NCI-H128 (cell line): ENCODE measurements at regions not wholly inside any gene's neighbourhood (a gene's known extent, or its start where the extent isn't known, plus 50 kb on each side); places are given as distances from the start of the nearest gene placed in this dataset.

Experiments
- DNase-seq: peaks from one replicate; lab custom pipeline; 2025; ENCODE audit not compliant: unreplicated experiment; lab: John Stamatoyannopoulos, UW

DNA sequence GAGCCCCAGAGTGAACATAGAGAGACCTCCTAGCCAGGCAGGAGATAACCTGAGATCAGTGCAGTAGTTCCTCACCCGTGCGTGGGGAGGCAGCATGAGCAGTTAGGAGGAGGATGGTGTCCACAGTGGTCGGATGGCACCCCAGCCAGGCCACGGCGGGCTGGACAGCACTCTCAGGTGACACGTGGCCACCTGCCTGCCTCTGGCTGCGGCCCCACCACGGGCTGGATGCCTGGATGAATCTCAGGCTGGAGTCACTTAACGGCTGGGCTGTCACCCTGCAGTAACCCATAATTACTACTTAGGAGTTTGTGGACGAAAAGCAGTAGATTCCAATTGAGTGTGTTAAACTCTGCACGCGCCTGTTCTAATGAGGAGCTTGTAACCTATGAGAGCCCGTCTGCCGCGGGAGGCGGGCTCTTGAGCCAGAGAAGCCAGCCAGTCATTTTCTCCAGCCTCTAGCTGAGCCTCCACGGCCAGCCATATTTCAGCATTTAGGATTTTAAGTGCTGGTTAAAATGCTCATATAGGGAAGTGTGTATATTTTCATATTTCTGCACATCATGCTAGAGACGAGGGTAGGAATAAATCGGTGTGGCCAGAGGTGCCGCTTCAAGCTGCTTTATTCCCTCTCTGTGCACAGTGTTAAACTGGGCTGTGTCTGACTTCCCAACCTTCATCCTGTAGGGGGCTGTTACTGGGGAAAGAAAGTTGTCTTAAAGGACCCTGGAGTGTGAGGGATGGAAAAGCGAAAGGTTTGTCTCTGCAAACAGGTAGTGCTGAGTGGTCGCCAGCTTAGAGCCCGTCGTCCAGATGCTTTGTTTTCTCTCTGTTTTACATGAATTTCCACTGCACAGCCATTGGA lies 144.0 kb downstream of the GLI2 start:
- no peak for DNase-seq

- no peak for DNase-seq
Measured at GRCh38 chr2:120880381-120880780, 144.7 kb downstream of the GLI2 start.

DNA sequence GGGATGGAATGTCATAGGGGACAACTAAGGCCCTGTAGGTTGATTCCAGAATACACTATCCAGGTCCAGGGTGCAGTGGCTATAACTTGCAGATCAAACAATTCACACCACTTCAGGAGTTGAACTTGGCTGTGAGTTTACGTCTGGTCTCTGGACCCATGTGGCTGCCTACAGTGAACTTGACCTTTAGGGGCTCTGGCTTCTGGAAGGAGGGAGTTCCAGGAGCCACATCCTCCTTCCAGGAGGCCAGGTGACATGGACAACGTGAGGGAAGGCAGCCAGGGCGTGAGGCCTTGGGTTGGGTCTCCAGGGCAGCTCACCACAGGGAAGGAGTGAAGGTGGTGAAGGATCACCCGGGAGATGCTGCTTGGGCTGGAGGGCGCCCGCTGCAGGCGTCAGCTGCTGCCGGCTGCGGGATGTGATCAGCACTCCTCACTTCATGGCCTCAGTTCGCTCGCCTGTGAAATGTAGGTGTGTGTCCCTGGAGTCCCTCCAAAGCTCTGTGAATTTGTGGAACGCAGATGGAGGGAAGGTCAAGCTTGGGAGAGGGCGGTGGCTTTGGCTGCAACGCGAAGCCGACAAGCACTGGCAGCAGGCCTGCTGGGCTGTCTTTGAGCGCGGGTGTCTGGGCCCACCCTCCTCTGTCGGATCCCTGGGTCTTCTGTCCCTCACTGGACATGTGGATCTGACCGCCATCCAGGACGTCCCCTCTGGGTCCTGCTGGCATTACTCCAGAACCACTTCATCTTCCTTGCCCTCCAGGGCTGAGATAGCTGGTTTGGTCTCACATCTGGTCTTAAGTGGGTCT lies 146.5 kb downstream of the GLI2 start:
- DNase-seq, result no peak

- no peak for DNase-seq
Measured at GRCh38 chr2:120883607-120884440, 148.2 kb downstream of the GLI2 start.

GRCh38 chr2:120884472-120885290 lies 149.0 kb downstream of the GLI2 start:
- DNase-seq, result no peak

- DNase-seq, result no peak
Measured at GRCh38 chr2:120885321-120885720, 149.7 kb downstream of the GLI2 start.

DNA sequence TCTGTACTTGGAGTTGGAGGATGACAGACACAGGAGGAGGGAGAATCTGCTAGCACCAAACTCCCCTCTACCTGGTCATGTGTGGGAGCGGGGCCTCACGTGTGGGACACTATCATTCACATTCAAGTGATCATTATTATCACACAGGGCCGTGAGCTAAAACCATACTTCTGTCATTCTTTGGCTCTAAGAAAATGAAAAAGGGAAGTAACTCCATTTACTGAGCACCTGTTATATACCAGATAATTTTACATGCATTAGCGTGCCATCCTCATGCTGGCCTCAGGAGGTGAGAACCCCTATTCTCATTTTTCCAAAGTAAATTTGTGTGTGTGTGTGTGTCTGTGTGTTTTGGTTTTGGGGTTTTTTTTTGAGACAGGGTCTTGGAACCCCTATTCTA lies 150.1 kb downstream of the GLI2 start:
- no peak for DNase-seq

GRCh38 chr2:120886534-120887319 lies 151.1 kb downstream of the GLI2 start:
- DNase-seq, result no peak

GRCh38 chr2:120887320-120887697 lies 151.6 kb downstream of the GLI2 start:
- no peak for DNase-seq

GRCh38 chr2:120887741-120888231 lies 152.1 kb downstream of the GLI2 start:
- peak; percentile 82 for DNase-seq

- DNase-seq, result no peak
Measured at GRCh38 chr2:120888851-120889250, 153.2 kb downstream of the GLI2 start.

DNA sequence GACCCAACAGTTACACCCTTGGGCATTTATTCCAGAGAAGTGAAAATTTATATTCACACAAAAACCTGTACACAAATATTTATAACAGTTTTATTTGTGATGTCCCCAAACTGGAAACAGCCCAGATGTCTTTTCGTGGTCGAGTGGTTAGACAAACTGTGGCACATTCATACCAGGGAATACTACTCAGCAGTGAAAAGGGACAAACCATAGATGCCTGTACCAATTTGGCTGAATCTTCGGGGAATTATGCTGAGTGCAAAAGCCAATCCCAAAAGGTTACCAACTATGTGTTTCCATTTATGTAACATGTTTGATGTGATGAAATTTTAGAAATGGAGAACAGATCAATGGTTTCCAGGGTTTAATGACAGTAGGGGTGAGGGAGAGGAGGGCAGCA lies 154.3 kb downstream of the GLI2 start:
- no peak for DNase-seq

GRCh38 chr2:120890566-120891360 lies 155.1 kb downstream of the GLI2 start:
- no peak for DNase-seq

DNA sequence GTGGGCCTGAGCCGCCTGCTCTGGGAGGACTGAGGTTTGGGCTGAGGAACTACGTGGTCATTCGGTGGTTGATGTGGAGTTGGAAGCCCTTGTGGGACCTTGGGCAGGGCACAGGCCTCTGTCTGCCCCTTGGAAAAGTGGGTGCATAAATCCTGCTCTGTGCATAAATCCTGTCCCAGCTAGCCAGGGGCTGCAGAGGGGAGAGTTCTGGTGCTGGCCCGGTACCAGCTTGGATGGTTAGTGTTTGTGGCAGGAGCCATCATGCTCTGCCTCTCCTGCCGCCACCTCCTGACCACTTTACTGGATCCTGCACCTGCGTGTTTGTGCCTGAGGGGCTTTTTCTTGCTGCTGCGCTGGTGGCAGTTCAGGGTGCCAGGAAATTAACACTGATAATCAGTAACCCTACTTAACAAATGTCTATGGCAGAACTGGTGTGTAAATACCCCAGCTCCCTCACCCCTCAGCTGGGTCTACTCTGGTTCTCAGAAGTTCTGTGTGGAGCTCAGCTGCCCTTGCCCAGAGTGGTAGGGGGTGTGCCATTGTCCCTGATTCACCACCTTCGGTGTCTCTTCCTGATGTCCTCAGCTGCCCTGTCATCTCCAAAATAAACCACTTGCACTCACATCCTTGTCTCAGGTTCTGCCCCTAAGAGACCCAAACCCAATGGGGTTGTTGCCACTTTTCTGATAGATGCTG lies 156.8 kb downstream of the GLI2 start:
- no peak for DNase-seq

- no peak for DNase-seq
Measured at GRCh38 chr2:120892967-120893667, 157.4 kb downstream of the GLI2 start.

DNA sequence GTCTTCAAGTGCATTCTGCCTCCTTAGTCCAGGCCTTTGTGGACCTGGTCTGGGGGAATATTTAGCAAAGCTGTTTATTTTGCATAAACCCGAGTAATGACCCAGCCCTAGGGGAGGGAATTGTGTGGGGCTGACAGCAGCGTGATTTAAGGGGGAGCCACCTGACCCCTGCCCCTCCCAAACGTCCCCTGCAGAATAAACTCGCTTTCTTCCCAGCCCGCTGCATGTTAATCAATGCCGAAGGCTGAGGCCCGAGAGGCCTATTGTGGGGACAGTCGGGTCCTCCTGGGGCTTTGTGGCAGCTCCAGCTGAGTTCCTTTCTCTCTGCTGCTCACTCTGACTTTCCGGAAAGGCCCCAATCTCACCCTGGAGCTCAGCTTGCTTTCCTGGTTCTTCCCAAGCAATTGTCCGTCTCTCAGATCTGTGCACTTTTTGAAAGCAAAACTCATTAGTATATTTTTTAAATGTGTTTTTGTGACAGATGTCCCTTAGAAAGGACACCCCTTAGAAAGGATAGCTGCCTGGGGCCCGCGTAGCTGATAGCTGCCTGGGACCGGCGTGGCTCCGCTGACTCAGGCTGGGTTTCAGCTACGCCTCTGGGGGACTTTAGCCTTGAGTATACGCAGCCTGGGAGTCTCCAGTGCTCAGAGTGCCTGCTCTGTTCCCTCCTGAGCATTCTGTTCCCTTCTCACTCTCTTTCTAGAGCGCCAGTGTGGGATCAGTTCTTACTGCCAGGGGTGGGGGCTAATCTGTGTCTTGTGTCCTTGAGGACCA lies 158.3 kb downstream of the GLI2 start:
- DNase-seq, result no peak

- no peak for DNase-seq
Measured at GRCh38 chr2:120894966-120895365, 159.3 kb downstream of the GLI2 start.
